ENCODE measurements at regions not wholly inside any gene's neighbourhood (a gene's known extent, or its start where the extent isn't known, plus 50 kb on each side); places are given as distances from the start of the nearest gene placed in this dataset.

DNA sequence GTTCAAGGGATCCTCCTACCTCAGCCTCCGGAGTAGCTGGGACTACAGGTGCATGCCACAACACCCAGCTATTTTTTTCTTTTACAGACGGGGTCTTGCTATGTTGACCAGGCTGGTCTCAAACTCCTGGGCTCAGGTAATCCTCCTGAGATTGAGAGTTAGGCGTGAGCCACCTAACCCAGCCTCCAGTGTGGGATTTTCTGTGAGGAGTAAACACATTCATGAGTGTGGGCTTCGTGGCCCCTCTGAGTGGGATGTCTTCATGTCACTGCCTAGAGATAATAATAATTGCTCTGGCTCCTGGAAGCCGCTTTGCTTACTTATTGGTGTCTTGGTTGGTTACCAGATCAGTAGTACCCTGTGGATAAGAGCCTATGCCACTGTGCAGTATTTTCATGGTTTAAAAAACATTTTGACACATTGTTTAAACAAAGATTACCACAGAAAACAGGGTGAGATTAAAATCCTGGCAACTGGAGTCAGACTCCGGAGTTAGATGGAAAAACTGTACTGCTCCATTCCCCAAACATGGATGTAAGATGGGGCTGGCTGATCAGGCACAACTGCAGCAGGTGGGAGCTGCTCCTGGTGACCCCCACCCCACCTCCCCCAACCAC is 159.1 kb upstream of the RAB4A start (continued):
- no peak for TF ChIP-seq ZNF33B (CRISPR knock-in tag; IDR thresholded peaks at IDR 0.05)
- peak; percentile 55; the same call in 1 of the 2 replicates for TF ChIP-seq ZNF121 (CRISPR knock-in tag; IDR thresholded peaks at IDR 0.05)
- TF ChIP-seq, protein P1, sequence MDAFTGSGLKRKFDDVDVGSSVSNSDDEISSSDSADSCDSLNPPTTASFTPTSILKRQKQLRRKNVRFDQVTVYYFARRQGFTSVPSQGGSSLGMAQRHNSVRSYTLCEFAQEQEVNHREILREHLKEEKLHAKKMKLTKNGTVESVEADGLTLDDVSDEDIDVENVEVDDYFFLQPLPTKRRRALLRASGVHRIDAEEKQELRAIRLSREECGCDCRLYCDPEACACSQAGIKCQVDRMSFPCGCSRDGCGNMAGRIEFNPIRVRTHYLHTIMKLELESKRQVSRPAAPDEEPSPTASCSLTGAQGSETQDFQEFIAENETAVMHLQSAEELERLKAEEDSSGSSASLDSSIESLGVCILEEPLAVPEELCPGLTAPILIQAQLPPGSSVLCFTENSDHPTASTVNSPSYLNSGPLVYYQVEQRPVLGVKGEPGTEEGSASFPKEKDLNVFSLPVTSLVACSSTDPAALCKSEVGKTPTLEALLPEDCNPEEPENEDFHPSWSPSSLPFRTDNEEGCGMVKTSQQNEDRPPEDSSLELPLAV (CRISPR knock-in tag; conservative IDR thresholded peaks at IDR 0.05; ENCODE audit: low read depth): no peak
- no peak for TF ChIP-seq ZBTB21 (CRISPR knock-in tag; IDR thresholded peaks at IDR 0.05)
- TF ChIP-seq, protein P2, sequence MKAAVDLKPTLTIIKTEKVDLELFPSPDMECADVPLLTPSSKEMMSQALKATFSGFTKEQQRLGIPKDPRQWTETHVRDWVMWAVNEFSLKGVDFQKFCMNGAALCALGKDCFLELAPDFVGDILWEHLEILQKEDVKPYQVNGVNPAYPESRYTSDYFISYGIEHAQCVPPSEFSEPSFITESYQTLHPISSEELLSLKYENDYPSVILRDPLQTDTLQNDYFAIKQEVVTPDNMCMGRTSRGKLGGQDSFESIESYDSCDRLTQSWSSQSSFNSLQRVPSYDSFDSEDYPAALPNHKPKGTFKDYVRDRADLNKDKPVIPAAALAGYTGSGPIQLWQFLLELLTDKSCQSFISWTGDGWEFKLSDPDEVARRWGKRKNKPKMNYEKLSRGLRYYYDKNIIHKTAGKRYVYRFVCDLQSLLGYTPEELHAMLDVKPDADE (CRISPR knock-in tag; IDR thresholded peaks at IDR 0.05): no peak
- TF ChIP-seq TAF1 (CRISPR knock-in tag; IDR thresholded peaks at IDR 0.05): no peak
- no peak for TF ChIP-seq FOXA1 (IDR thresholded peaks at IDR 0.05)
- TF ChIP-seq FOXA1 (CRISPR knock-in tag; IDR thresholded peaks at IDR 0.05): 0 out of 2 replicates have a peak, but pooled peaks have one; percentile 26
- TF ChIP-seq JUN (CRISPR knock-in tag; IDR thresholded peaks at IDR 0.05): no peak
- no peak for TF ChIP-seq HIVEP1 (CRISPR knock-in tag; IDR thresholded peaks at IDR 0.05)
- TF ChIP-seq IRX3 (CRISPR knock-in tag; IDR thresholded peaks at IDR 0.05; ENCODE audit: borderline replicate concordance, low read depth): no peak
- no peak for TF ChIP-seq ZNF674 (CRISPR knock-in tag; IDR thresholded peaks at IDR 0.05; ENCODE audit: low read depth)
- TF ChIP-seq REL (CRISPR knock-in tag; conservative IDR thresholded peaks at IDR 0.05): no peak
- TF ChIP-seq ZNF567 (CRISPR knock-in tag; IDR thresholded peaks at IDR 0.05; ENCODE audit: borderline replicate concordance): no peak
- TF ChIP-seq, protein P3, sequence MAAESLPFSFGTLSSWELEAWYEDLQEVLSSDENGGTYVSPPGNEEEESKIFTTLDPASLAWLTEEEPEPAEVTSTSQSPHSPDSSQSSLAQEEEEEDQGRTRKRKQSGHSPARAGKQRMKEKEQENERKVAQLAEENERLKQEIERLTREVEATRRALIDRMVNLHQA (CRISPR knock-in tag; IDR thresholded peaks at IDR 0.05): no peak
- TF ChIP-seq ZNF530 (CRISPR knock-in tag; IDR thresholded peaks at IDR 0.05; ENCODE audit: low read depth): no peak
- TF ChIP-seq ZNF724P (CRISPR knock-in tag; IDR thresholded peaks at IDR 0.05; ENCODE audit: borderline replicate concordance): no peak
- TF ChIP-seq GPN1 (CRISPR knock-in tag; IDR thresholded peaks at IDR 0.05; ENCODE audit: borderline replicate concordance): no peak
- TF ChIP-seq ETV5 (CRISPR knock-in tag; IDR thresholded peaks at IDR 0.05; ENCODE audit: borderline replicate concordance): no peak
- TF ChIP-seq, protein P4, sequence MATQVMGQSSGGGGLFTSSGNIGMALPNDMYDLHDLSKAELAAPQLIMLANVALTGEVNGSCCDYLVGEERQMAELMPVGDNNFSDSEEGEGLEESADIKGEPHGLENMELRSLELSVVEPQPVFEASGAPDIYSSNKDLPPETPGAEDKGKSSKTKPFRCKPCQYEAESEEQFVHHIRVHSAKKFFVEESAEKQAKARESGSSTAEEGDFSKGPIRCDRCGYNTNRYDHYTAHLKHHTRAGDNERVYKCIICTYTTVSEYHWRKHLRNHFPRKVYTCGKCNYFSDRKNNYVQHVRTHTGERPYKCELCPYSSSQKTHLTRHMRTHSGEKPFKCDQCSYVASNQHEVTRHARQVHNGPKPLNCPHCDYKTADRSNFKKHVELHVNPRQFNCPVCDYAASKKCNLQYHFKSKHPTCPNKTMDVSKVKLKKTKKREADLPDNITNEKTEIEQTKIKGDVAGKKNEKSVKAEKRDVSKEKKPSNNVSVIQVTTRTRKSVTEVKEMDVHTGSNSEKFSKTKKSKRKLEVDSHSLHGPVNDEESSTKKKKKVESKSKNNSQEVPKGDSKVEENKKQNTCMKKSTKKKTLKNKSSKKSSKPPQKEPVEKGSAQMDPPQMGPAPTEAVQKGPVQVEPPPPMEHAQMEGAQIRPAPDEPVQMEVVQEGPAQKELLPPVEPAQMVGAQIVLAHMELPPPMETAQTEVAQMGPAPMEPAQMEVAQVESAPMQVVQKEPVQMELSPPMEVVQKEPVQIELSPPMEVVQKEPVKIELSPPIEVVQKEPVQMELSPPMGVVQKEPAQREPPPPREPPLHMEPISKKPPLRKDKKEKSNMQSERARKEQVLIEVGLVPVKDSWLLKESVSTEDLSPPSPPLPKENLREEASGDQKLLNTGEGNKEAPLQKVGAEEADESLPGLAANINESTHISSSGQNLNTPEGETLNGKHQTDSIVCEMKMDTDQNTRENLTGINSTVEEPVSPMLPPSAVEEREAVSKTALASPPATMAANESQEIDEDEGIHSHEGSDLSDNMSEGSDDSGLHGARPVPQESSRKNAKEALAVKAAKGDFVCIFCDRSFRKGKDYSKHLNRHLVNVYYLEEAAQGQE (IDR thresholded peaks at IDR 0.05; ENCODE audit: borderline replicate concordance in 1 of 2, low read depth in 1 of 2, low read length in 2 of 2): no peak
- no peak for TF ChIP-seq GABPB1 (CRISPR knock-in tag; IDR thresholded peaks at IDR 0.05)
- TF ChIP-seq RARA (CRISPR knock-in tag; IDR thresholded peaks at IDR 0.05): no peak
- no peak for TF ChIP-seq DNMT3B (CRISPR knock-in tag; conservative IDR thresholded peaks at IDR 0.05)
- TF ChIP-seq, protein P5, sequence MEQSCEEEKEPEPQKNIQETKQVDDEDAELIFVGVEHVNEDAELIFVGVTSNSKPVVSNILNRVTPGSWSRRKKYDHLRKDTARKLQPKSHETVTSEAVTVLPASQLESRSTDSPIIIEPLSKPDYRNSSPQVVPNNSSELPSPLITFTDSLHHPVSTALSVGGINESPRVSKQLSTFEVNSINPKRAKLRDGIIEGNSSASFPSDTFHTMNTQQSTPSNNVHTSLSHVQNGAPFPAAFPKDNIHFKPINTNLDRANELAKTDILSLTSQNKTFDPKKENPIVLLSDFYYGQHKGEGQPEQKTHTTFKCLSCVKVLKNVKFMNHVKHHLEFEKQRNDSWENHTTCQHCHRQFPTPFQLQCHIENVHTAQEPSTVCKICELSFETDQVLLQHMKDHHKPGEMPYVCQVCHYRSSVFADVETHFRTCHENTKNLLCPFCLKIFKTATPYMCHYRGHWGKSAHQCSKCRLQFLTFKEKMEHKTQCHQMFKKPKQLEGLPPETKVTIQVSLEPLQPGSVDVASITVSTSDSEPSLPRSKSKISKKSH (CRISPR knock-in tag; IDR thresholded peaks at IDR 0.05; ENCODE audit: borderline replicate concordance): no peak

Data from HepG2 (cell line).